ENCODE measurements at regions not wholly inside any gene's neighbourhood (a gene's known extent, or its start where the extent isn't known, plus 50 kb on each side); places are given as distances from the start of the nearest gene placed in this dataset.

DNA sequence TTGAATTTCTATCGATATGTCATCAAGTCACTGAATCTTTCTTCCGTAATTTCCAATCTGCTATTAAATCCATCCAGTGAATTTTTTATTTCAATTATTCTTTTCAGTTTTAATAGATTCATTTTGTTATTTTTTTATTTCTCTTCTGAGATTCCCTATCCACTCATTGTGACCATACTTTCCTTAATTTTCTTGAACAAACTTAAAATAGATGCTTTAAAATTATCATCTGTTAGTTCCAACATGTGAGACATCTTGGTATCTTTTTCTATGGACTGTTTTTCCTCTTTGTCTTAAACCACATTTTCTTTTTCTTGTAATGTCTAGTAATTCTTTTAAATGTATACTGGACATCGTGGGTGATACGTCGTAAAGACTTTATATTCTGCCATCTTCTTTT is 236.6 kb upstream of the TLE3 start:
- TF ChIP-seq, protein P1, sequence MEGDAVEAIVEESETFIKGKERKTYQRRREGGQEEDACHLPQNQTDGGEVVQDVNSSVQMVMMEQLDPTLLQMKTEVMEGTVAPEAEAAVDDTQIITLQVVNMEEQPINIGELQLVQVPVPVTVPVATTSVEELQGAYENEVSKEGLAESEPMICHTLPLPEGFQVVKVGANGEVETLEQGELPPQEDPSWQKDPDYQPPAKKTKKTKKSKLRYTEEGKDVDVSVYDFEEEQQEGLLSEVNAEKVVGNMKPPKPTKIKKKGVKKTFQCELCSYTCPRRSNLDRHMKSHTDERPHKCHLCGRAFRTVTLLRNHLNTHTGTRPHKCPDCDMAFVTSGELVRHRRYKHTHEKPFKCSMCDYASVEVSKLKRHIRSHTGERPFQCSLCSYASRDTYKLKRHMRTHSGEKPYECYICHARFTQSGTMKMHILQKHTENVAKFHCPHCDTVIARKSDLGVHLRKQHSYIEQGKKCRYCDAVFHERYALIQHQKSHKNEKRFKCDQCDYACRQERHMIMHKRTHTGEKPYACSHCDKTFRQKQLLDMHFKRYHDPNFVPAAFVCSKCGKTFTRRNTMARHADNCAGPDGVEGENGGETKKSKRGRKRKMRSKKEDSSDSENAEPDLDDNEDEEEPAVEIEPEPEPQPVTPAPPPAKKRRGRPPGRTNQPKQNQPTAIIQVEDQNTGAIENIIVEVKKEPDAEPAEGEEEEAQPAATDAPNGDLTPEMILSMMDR (conservative IDR thresholded peaks at IDR 0.05; ENCODE audit: low read length): no peak
- no peak for TF ChIP-seq EZH2phosphoT487 (IDR thresholded peaks at IDR 0.05; ENCODE audit: borderline replicate concordance, low read depth, low read length)

All from OCI-LY7 (cell line).